ENCODE measurements at regions not wholly inside any gene's neighbourhood (a gene's known extent, or its start where the extent isn't known, plus 50 kb on each side); places are given as distances from the start of the nearest gene placed in this dataset.

DNA sequence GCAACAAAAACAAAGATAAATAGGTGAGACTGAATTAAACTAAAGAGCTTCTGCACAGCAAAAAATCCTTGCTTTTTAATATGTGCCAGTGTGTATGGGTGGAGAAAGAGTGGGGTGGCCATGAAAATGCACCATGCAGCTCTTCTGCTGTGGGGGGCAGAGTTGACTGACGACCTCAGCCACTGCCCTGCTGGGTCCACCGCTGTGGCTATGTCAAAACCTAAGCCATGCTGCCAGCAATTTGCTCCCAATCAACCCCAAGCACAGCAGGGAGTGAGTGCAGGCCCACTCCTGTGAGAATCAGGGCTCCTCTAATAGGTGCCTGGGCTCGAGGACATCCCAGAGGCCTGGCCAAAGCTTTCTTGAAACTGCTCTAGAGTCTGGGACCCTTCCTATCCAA is 235.6 kb upstream of the RBBP8 start:
- Histone ChIP-seq H3K27ac (no peak overlapping the region), H3K79me2 (ENCODE audit: low read depth) (no peaks in the 10 kb centered on the region), H3K4me2 (no peak overlapping the region), H3K9ac (no peak overlapping the region), H3K4me1 (no peaks in the 10 kb centered on the region), H3F3A (ENCODE audit: low read depth) (no peaks in the 10 kb centered on the region), H3K4me3 (no peak overlapping the region), H2AFZ (replicated peaks) (no peak overlapping the region), H4K20me1 (ENCODE audit: low read depth) (no peaks in the 10 kb centered on the region), H3K27me3 (no peaks in the 10 kb centered on the region), H3K9me3 (ENCODE audit: low read depth) (no peaks in the 10 kb centered on the region), H3K36me3 (no peaks in the 10 kb centered on the region)
- DNase-seq (ENCODE audit: low spot score) = no peak
- Mint-ChIP-seq H3K27me3 (ENCODE audit: insufficient read depth, low read depth) (no peaks in the 10 kb centered on the region), H3K4me1 (peaks cover 9% of the 10 kb centered on the region), H3K9me3 (no peaks in the 10 kb centered on the region), H3K27ac (no peak overlapping the region), H3K36me3 (no peaks in the 10 kb centered on the region), H3K4me3 (no peak overlapping the region)
- no peak for TF ChIP-seq EZH2phosphoT487 (IDR thresholded peaks at IDR 0.05)
- no peak for TF ChIP-seq EZH2 (IDR thresholded peaks at IDR 0.05)
- TF ChIP-seq CTCF (IDR thresholded peaks at IDR 0.05) = no peak

DNA sequence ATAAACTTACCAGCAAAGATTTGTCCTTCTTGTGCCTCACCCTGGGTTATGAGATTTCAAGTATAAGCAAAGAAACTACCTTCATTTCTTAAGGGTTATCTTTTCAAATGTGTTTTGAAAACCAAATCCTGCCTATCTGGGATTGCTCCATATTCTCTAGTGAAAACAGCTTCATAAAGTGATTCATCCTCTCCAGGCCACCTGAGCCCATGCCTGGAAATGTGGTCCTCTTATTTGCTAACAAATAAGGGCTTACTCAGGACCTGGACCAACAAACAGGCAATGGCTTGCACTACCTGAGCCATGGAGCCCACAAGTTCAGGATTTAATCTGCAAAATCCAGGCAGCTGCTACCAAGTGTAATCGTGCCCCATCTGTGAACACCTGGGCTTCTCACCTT is 234.4 kb upstream of the RBBP8 start:
- Mint-ChIP-seq H3K27me3 (ENCODE audit: insufficient read depth, low read depth) (no peaks in the 10 kb centered on the region), H3K4me3 (no peak overlapping the region), H3K27ac (no peak overlapping the region), H3K9me3 (no peaks in the 10 kb centered on the region), H3K36me3 (no peaks in the 10 kb centered on the region), H3K4me1 (peaks cover 12% of the 10 kb centered on the region)
- no peak overlapping the region for H3K4me3 ChIP-seq
- no peak overlapping the region for H3K9ac ChIP-seq
- no peak overlapping the region for H2AFZ ChIP-seq (replicated peaks)
- H3K4me2 ChIP-seq = no peak overlapping the region
- no peak overlapping the region for H3K27ac ChIP-seq
- H3K9me3 ChIP-seq (ENCODE audit: low read depth) = no peaks in the 10 kb centered on the region
- H3K4me1 ChIP-seq = no peaks in the 10 kb centered on the region
- no peaks in the 10 kb centered on the region for H3K79me2 ChIP-seq (ENCODE audit: low read depth)
- no peaks in the 10 kb centered on the region for H3K36me3 ChIP-seq
- TF ChIP-seq EZH2phosphoT487 (IDR thresholded peaks at IDR 0.05) = no peak
- H3K27me3 ChIP-seq = no peaks in the 10 kb centered on the region
- no peak for DNase-seq (ENCODE audit: low spot score)
- H3F3A ChIP-seq (ENCODE audit: low read depth) = no peaks in the 10 kb centered on the region
- no peaks in the 10 kb centered on the region for H4K20me1 ChIP-seq (ENCODE audit: low read depth)

- Histone ChIP-seq H3K9ac (no peak overlapping the region), H3K27ac (no peak overlapping the region), H3K4me1 (no peaks in the 10 kb centered on the region), H3K27me3 (no peaks in the 10 kb centered on the region), H2AFZ (replicated peaks) (no peak overlapping the region), H3K36me3 (no peaks in the 10 kb centered on the region), H4K20me1 (ENCODE audit: low read depth) (no peaks in the 10 kb centered on the region), H3K4me2 (no peak overlapping the region), H3K4me3 (no peak overlapping the region), H3F3A (ENCODE audit: low read depth) (no peaks in the 10 kb centered on the region), H3K9me3 (ENCODE audit: low read depth) (no peaks in the 10 kb centered on the region), H3K79me2 (ENCODE audit: low read depth) (no peaks in the 10 kb centered on the region)
- Mint-ChIP-seq H3K27me3 (ENCODE audit: insufficient read depth, low read depth) (no peaks in the 10 kb centered on the region), H3K4me3 (no peak overlapping the region), H3K4me1 (peaks cover 12% of the 10 kb centered on the region), H3K36me3 (no peaks in the 10 kb centered on the region), H3K9me3 (no peaks in the 10 kb centered on the region), H3K27ac (no peak overlapping the region)
- DNase-seq (ENCODE audit: low spot score) = no peak
- no peak for TF ChIP-seq EZH2 (IDR thresholded peaks at IDR 0.05)
- TF ChIP-seq CTCF (IDR thresholded peaks at IDR 0.05) = no peak
- TF ChIP-seq EZH2phosphoT487 (IDR thresholded peaks at IDR 0.05) = no peak
Measured at GRCh38 chr18:22699629-22700028, 233.5 kb upstream of the RBBP8 start.

DNA sequence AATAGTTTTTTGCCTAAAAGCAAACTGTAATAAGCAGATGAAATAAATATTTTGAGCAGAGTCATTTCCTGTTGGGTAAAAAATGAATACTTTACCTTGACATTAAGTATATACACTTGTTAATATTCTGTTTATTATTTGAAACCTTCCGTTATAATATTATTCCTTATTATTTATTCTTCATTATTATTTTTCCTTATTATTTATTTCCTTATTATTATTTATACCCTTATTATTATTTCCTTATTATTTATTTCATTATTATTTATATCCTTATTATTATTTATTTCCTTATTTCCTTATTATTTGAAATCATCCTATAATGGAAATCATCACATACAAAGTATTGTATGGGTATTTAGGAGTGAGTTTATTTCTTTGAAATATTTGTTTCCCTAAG is 232.2 kb upstream of the RBBP8 start:
- Mint-ChIP-seq H3K36me3 (no peaks in the 10 kb centered on the region), H3K27me3 (ENCODE audit: insufficient read depth, low read depth) (no peaks in the 10 kb centered on the region), H3K4me1 (peaks cover 8% of the 10 kb centered on the region), H3K9me3 (no peaks in the 10 kb centered on the region), H3K27ac (no peak overlapping the region), H3K4me3 (no peak overlapping the region)
- Histone ChIP-seq H3K27me3 (no peaks in the 10 kb centered on the region), H3K9ac (no peak overlapping the region), H3K27ac (no peak overlapping the region), H3K4me2 (no peak overlapping the region), H3K9me3 (ENCODE audit: low read depth) (no peaks in the 10 kb centered on the region), H3K4me1 (no peaks in the 10 kb centered on the region), H3F3A (ENCODE audit: low read depth) (no peaks in the 10 kb centered on the region), H3K36me3 (no peaks in the 10 kb centered on the region), H4K20me1 (ENCODE audit: low read depth) (no peaks in the 10 kb centered on the region), H2AFZ (replicated peaks) (no peak overlapping the region), H3K4me3 (no peak overlapping the region), H3K79me2 (ENCODE audit: low read depth) (no peaks in the 10 kb centered on the region)
- DNase-seq (ENCODE audit: low spot score) = no peak
- TF ChIP-seq EZH2 (IDR thresholded peaks at IDR 0.05) (no peak), EZH2phosphoT487 (IDR thresholded peaks at IDR 0.05) (no peak), CTCF (IDR thresholded peaks at IDR 0.05) (no peak)
